GM21381 (cell line): ENCODE measurements at regions not wholly inside any gene's neighbourhood (a gene's known extent, or its start where the extent isn't known, plus 50 kb on each side); places are given as distances from the start of the nearest gene placed in this dataset.

Experiments
- ATAC-seq: cut with Tn5 transposase; IDR thresholded peaks from one replicate; pipeline ENCODE4 v1.9.1; 2021; ENCODE audit warnings: mild to moderate bottlenecking, moderate library complexity; ENCODE audit not compliant: unreplicated experiment

DNA sequence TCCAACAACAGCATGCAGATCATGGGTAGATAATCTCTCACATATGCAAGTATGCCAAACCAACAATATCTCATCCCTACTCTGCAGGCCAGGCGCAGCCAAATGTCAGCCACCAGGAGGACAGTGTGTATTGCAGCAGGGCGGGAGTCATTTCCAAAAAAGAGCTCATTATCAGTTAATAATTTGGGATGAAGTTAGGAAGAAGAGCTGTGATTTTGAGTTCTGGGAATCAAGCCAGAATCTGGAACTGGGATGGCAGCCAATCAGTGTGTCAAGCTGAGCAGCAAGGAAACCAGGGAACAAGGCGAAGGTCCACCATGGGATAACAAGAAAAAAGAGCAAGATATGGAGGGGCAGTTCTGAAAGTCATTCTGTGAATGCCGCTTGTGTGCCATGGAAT is 88.2 kb upstream of the CAMK2D start:
- ATAC-seq, result no peak

DNA sequence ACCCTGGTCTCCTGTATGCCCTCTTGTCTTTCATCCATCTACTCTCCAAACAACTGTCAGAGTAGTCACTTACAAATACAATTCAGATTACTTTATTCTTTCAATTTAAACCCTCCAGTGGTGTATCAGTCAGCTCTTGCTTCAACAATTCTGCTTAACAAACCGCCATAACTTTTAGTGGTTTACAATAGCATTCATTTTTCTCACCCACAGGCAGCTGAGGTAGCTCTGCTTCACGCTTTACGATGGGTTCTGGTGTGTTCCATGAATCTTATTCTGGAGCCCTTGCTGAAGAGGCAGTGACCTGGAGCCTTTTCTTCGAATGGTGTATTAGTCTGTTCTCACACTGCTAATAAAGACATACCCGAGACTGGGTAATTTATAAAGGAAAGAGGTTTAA is 86.2 kb upstream of the CAMK2D start:
- no peak for ATAC-seq

DNA sequence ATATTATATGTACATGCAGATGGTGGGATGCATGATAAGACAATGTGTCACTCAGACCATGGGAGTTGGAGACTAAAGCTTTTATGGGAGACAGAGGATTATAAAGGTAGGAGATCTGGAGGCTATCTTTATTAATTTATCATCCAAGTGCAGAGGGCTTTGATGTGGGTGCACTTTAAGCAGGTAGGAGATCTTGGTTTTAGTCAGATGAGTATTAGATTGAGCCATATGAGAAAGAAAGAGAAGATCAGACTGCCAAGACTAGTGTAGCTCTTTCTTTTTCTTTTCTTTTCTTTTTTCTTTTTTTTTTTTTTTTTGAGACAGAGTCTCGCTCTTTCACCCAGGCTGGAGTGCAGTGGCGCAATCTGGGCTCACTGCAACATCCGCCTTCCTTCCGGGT is 84.9 kb upstream of the CAMK2D start:
- ATAC-seq, result no peak

DNA sequence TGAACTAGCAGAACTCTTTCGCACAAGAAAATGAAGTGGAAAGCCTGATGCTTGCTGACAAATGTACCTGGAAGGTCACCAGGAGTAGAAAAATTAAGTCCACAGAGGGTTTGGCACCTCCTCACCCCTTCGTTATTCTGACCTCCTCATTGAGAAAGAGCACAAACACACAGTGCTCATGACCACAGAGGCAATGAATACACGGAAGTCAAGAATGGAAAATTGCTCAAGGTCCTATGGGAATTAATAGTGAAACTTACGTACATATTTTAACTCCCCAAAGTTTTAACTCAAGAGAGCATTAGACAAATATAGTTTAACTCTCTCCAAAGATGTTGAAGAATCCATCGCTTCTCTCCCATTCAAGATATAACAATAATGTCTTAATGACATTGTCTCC is 83.6 kb upstream of the CAMK2D start:
- ATAC-seq, result no peak

DNA sequence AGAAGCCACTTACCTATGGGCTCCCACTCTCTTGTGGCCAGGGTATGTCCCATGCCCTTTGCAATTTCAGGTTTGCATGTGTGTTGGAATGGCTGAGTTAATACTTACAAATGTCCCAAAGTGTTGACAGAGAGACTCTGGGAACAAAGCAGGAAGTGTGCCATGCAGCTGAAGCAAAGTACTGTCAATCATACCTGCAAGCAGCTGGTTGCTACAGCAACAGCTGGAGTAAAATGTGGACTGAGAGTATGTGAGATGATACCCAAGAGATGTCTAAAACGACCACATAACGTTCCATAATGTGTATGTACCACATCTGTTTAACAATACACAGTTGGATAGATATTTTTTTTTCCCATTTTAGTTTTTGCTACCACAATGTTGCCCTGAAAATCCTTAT is 82.8 kb upstream of the CAMK2D start:
- ATAC-seq, result no peak

DNA sequence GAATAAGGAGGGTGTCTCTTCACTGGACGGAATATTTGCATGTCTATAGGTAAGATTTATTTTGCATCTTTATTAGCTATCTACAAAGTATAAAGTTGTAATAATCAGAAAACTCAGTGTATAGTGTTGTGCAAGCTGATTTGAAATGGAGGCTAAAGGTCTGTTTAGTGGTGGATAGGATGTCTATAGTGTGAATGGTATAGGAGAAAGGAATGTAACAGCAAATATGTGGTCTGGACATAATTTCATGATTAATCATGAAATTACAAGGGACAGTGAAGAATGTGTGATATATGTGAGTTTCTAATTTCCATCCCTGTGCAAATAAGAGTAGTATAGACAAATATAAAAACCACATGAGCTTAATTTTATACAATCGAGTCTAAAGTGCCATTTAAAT is 79.3 kb upstream of the CAMK2D start:
- no peak for ATAC-seq

DNA sequence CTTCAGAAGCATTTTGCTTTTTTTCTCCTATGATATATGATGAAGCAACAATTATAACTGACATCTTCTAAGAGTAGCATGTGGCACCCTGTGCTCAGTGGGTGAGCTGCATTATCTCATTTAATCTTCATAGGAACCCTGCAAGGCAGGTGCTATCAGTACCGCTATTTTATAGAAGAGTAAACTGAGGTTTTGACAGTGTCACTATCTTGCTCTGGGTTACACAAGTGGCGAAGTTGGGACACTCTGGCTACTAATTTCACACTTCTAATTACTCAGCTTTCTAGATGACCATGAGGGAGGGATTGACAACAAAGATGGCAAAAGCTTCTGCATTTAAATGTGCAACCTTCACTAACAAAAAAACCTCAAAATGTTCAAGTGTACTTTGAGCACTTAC is 76.9 kb upstream of the CAMK2D start:
- ATAC-seq, result no peak

DNA sequence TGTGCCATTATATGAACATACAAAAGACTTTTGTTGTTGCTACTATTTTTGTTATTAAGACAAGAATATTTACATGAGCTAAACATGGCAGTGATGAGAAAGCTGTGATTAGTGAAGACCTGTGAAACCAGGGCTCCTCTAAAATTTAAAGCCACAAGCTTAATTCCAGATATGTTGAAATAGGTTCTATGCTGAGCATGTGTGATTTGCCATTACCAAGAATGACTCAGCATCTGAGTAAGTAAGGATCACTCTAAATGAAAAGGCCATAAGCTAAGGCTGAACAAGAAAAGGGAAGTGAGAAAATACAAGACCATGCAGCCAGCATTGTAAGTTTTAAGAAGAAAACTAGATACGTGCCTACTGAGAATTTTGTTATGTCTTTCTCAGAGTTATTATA is 75.9 kb upstream of the CAMK2D start:
- ATAC-seq, result peak; percentile 100

DNA sequence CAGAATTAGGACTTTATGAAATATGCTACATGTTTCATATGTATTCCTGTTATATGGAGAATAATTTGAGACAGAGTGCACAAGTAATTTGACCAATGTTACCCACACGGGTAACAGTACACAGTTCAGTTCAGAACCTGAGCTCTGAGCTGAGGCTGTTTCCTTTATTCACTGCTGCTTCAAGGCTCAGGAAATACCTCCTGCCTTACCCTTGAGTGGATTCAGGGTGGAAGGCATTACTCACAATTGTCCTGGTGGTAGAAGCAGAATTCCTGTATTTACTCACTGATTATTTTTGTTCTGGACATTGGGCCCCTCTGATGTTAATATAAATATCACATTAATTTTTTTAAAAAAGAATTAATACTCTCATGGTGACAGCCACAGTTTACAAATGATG is 73.5 kb upstream of the CAMK2D start:
- ATAC-seq, result no peak

DNA sequence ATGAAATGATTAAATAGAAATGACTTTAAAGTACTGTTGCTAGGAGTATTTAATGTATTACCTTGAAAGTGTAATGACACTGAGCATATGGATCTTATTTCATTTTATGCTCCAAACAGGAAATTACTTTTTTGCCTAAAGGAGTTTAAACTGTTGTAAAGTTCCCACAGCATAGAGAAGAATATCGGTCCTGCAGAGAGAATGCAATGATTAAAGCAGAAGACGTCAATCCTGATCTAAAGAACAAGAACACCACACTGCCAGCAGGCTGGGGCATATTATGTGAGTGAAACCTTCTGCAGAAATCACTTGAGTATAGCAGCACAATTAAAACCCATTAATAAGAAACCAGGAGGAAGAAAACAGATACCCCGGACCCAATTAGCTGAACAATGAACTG is 72.8 kb upstream of the CAMK2D start:
- ATAC-seq, result no peak

DNA sequence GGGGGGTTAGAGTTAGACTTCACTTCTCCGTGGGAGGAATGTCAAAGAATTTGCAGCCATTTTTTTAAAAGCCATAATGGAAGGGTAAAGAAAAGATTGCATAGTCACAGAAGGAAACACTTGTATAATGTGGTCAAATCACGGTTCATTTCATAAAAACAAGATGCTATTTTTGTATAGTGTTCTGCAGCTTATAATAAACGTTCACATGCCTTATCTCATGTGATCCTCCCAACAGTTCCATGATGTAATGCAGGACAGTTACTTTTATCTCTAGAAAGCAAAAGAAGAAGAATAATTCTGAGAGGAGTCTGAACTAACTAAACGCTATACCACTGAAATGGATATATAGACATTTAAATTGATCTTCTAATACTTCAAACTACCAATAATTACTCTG is 71.3 kb upstream of the CAMK2D start:
- ATAC-seq, result no peak

DNA sequence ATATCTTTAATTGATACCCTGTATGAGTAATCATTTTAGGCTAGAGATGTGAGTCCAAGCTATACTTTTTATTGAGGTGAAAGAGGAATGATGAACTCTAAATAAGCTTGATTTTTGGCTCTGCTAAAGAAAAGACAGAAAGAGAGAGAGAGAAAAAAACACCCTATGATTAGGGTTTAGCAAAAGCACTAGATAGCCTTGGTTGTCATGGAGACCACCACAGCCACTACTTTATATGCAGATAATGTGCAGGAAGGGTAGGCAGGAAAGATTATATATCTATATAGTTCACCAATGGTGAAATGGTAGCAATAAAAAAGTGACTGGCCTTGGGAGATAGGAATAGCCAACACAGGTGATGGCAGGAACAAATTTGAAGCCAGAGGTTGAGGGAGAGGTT is 69.9 kb upstream of the CAMK2D start:
- no peak for ATAC-seq

DNA sequence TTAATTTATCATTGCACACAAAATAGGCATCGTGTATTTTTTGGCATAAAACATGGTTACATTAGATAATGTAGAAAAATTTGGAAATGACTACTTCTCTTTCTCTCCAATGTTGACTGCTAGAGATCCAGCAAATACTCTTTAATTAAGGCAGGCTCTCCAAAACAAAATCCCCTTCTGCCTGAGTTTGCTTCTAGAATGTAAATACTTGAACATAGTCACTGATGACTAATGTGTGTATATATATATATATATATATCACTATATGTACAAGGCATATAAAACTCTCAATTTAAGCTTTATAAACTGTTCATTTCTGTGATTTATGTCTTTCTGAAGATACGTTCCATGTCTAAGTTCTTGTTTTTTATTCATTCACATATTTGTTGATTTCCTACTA is 67.2 kb upstream of the CAMK2D start:
- ATAC-seq, result no peak

DNA sequence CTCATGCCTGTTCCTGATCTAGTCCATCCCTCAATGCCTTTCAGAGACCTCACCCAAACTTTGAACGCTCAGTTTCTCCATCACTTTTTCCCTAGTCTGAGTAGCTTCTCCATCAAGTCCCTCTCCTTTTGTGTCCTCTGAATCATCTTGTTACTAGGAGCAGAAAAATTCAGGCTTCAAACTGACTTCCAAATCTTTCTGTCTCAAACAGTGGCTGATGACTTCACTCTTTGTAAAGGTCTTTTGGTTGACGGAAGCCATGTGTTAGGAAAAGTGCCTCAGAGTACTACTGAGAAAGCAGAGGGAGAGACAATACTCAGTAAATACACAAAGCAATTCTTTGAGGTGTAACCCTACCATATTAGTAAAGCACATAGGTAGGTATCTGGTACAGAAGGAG is 65.7 kb upstream of the CAMK2D start:
- no peak for ATAC-seq

DNA sequence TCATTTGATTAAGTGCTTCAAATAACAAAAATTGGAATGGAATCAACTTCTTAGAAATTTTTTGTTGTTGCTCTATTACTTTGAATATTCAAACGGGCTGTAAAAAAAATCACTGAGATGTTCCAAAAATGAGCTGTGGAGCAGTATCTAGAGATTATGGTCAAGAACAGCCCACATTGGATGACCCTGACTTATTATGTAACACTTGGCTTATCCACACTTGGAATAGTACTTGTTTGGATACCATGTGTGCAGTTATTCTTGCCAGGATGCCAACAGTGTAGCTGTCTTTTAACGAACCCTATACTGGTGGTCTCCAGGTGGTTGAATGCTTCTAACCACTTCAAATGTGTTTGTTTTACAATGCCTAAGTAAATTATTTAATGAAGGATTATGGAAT is 64.9 kb upstream of the CAMK2D start:
- ATAC-seq, result no peak

DNA sequence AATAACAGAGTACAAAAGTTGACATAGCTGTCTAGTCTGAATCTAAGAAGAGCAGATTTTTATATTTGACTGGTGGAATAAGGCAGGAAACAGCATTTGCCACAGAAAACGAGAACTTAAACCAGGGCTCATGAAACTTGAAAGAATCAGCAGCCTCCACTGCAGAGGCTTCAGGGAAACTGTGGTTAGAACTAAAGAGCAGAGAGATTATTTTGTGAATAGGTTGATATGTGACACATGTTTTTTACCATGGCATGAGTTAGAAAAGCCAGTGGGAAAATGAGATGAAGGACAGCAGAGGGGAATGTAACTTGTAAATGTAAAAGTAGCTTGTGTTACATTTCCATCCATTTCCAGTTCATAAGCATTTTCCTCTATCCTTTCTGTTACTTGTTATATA is 63.7 kb upstream of the CAMK2D start:
- ATAC-seq, result peak; percentile 70

DNA sequence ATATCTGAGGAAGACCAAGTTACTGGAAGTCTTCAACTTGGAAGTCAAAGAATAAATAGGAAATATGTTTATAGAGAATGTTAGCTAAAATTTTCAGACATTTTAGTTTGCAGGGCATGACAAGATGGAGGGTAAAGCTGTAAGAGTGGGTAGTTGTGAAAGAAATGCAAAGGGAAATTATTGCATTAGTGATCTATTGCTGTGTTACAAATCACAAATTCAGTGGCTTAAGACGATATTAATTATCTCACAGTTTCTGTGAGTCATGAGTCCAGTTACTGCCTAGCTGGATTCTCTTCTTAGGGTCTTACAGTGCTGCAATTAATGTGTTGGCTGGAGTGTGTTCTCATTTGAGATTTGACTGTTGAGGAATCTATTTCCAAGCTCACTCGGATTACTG is 62.9 kb upstream of the CAMK2D start:
- ATAC-seq, result no peak

DNA sequence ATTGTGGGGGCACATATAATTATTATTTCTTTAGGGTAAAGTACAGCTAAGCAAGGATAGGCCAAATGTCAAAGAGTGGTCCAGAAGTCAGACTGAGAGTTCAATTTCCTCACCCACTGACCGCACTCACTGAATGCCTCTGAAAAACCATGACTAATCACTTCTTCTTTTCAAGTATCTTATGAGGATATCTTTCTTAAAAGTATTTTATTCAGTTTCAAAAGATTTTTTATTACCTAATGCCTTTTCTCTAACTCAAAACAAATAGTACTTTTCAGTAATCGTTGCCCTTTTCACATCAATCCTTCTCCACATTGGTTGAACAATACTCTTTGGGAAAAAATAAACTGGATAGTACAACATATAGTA is 61.7 kb upstream of the CAMK2D start:
- peak; percentile 59 for ATAC-seq

DNA sequence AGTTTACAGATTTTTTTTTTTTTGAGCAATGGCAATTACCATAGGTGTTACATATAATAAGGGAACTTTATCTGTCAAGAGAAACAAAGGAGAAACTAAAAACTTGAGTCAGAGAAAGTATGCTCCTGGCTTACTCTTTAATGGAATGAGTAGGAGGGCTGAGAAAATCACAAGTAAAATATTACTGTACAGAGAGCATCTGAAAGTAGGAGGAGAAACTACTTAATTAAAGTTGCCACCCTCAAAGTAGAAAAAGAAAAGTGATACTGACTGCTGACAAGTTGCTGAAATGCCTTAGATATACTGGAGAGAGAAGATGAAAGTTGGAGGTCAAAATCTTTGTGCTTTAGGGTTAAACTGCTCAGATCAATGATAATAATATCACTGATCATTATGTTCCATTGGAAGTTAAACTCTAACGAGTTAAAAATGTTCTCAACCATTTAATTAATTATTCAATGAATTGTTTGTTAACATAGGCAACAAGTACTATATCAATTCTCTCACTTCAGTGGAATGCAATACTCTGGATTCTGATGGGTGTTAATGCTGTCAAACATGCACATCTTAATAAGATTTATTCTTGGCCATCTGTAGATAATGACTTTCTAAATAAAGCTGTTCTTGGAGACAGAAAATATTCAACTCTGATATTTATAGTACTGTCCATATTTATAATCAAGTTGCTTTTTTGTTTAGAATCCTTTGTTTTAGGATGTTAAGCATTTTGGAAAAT is 61.2 kb upstream of the CAMK2D start:
- ATAC-seq, result peak; percentile 67

DNA sequence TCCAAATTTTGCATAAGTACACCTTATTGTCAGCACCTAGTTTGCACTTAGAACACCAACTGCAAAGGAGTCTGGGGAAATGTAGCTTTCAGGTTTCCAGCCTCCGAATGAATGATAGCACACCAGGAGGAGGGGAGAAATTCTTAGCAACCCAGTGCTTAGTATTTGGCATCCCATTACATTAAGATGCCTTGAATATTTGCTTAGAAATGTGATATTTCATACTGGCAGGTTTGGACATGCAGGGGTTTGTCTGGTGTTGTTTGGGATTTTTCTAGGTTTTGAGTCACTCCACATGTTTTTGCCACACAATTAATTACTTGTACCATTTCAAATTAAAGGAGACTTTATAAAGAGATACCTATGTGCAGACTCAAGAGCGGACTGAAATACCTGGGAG is 60.3 kb upstream of the CAMK2D start:
- no peak for ATAC-seq

DNA sequence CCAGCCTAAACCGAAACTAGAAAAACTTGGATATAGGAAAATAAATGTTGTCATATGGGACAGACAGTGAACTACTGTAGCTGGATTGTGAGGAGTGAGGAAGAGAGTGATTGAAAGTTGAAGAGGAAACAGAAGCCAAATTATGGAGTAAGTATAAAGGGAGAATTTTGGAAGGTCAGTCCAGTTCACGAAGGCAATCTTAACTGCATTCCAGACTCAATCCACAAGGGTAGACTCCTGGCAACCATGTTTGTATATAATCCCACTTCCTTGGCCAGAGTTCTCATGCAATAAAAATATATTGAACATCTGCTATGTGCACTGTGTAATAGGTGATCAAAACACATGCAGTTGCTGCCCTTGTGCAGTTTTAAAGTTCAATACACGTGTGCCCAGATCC is 58.6 kb upstream of the CAMK2D start:
- ATAC-seq, result no peak

DNA sequence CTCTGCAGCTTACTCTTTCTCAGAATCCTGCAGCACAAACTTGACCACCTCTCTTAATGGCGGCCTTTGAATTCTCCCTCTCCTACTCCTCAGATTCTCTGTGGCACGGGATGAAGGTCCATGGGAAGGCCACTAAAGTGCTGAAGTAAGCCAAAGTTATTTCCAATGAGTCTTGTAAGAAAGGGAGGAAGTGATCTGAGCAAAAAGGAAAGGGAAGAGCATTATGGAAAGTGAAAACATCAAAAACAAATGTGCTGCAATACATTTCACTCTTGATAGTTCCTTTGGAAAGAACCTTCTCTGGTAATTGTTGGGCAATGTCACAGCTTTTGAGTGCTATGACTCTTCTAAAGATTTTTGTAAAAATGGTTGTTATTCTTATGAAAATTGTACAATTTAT is 54.3 kb upstream of the CAMK2D start:
- no peak for ATAC-seq

DNA sequence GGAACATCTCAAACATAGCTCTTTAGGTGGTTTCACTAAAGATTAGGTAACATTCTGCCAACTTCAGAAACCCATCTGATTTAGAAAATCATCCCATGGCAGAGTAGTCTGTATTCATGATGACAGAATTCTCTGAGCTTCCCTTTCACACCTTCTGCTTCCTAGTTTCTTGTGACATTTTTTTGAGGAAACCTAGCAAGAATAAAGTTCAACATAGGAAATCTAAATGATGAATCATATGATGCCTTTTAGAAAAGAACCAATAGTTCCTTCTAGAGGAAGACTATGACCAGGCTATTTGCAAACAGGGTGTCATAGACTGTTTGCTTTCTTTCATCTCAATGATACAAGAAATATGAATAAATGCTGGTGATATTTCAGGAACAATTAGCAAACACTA is 49.8 kb upstream of the CAMK2D start:
- ATAC-seq, result no peak
